Embryonic facial prominence (tissue), 1 donor: ENCODE measurements at regions not wholly inside any gene's neighbourhood (a gene's known extent, or its start where the extent isn't known, plus 50 kb on each side); places are given as distances from the start of the nearest gene placed in this dataset.

Experiments
- DNase-seq: peaks from one replicate; pipeline ENCODE4 v3.0.0-alpha.2; 2016; ENCODE audit errors: extremely low spot score

GRCh38 chr21:26412885-26413284 lies 160.2 kb downstream of the CYYR1 start:
- DNase-seq: no peak

- no peak for DNase-seq
Observed at GRCh38 chr21:26409735-26410134, 163.4 kb downstream of the CYYR1 start.

- no peak for DNase-seq
Observed at GRCh38 chr21:26408511-26408910, 164.6 kb downstream of the CYYR1 start.

DNA sequence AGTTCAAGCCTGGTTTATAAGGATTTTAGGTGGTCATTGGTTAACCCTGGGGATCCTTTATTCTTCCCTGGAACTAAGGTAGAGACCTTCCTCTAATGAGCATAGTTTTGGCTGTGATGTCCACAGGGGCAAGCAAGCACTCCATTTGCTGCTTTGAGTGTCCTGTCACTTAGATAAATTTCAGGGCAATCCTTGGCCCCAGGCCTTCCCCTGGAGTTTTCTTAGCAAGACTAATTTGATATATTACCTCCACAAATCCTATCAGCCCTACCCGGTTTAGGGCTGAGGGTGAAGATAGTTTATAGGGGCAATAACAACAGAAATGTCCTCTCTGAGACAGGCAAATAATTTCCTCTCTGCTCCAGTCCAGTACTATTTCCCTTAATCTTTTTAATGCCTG lies 166.6 kb downstream of the CYYR1 start:
- no peak for DNase-seq

DNA sequence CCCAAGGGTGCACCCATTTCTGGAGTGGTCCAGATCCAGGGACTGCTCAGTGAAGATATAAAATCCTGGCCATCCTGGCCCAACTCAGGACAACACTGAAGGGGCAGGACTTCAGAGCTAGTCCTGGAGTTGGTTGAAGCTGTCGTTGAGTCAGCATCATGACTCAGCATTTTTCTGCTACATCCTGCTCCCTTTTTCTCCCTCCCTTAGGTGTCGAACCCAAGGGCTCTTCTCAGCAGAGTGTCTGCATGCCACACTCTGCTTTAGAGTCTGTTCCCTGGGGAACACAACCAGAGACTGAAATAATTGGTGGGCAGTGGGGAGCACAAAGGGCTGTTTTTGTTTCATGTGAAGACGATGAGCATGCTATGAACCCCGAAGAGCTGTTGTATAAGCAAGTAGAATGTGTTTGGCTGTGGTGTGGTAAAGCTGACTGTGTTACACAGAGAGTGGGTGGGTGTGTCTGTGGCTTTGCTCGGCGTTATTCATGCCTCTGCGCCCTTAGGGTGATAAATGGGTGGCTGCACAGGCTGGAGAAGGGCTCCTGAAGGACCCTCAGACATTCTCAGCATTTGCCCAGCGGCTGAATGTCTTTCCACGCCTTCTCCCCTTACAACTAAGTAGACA lies 167.2 kb downstream of the CYYR1 start:
- no peak for DNase-seq

DNA sequence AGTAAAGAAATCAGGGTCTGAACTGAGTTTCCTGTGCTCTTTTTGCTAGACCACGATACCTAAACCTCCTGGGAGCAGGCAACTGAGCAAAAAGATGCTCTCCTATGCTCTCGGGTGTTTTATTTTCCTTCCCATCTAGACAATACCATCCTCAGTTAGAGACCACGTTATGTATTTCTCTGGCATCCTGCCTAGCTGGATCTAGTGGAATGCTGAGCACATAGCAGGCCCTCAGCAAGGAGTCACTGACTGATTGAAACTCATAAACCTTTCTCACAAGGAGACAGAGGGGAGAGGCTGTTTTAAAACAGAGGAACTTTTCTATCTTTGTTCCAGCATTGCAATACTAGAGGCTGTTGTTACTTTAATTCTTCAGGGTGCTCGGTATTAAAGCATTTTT lies 168.0 kb downstream of the CYYR1 start:
- DNase-seq: no peak

- DNase-seq: no peak
Observed at GRCh38 chr21:26404288-26404687, 168.8 kb downstream of the CYYR1 start.

- no peak for DNase-seq
Observed at GRCh38 chr21:26403321-26403720, 169.8 kb downstream of the CYYR1 start.

GRCh38 chr21:26397545-26397944 lies 175.5 kb downstream of the CYYR1 start:
- DNase-seq: no peak

DNA sequence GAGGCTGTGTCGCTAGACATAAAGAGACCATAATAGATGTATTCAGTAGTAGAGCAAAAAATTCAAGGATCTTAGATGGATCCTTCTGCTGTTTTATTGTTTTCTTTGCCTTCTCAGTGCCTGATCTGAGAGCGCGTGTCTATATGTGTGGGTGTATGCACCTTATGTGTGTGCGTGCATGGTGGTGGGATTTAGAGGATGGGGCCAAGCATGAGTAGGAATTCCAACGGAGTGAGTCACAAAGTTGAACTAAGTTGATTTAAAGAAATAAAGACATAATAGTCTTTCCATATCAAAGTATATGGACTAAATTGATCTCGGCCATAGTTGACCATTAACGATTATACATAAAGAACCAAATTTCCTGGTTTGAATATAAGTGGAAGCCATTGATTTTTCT lies 178.7 kb downstream of the CYYR1 start:
- no peak for DNase-seq

DNA sequence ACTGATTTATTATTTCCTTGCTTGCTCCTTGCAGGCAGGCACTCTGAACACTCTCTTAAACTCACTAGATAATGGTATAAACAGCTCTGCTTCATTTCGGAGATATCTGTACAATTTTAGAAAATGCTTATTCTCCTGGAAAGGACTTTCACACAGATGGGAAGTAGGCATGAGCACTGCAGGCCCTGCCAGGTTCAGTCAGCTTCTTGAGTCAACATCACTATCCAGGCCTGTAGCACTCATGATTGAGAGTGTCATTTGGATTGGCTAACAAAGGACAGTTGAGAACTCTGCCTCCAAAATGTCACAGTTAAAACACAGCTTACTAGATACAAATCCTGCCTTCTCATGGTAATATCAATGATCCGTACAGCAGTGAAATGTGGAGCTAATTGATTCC lies 181.9 kb downstream of the CYYR1 start:
- no peak for DNase-seq

GRCh38 chr21:26389971-26390641 lies 183.0 kb downstream of the CYYR1 start:
- no peak for DNase-seq

- DNase-seq: no peak
Observed at GRCh38 chr21:26388731-26389231, 184.3 kb downstream of the CYYR1 start.

- no peak for DNase-seq
Observed at GRCh38 chr21:26385721-26386120, 187.4 kb downstream of the CYYR1 start.

- DNase-seq: no peak
Observed at GRCh38 chr21:26379561-26379960, 193.5 kb downstream of the CYYR1 start.

GRCh38 chr21:26377111-26377694 lies 195.9 kb downstream of the CYYR1 start:
- no peak for DNase-seq

DNA sequence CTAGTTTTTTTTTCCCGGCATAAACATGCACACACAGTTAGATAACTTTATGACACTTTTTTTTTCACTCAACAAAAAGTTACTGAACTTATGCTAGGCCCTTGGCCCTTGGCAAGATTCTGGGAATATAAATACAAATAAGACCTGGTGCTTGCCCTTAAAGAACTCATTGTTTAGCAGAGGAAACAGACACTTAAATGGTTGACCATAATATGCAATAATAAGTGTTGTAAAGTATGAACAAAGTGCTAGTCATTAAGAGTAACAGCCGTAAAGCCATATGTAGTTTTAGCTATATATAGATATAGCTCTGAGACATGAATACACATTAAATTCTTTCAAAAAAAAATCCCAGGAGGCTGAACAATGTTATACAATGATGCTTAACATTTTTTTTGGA lies 198.3 kb downstream of the CYYR1 start:
- no peak for DNase-seq

DNA sequence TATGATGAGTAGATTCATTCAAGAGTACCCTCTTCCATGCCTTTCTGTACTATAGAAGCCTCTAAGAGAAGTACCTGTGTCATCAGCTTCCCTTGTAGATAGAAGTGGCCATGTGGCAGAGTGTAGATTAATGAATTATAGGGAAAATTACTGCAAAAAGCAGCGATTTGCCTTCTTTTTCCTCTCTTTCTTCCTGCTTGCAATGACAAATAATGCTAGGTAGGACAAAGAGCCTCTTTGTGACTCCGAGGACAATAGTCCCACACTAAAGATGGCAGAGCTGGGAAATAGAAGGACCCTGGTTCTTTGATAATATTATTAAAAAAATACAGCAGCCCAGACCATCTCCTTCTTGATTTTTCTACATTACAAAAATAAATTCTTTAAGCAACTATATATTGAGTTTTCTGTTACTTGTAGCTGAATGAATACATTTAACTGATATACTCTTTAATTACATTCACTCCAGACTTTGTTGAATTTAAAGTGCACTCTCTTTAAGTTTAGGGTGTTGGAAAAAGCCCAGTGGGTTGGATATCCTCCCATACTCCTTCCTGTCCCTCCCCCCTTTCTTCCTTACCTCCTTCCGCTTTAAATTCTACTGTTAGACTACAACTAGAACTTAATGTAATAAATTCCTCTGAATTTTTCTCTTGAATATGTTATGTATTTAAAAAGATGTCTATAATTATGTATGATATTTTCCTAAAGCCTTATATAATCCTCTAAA lies 198.2 kb upstream of the APP start:
- DNase-seq: no peak

DNA sequence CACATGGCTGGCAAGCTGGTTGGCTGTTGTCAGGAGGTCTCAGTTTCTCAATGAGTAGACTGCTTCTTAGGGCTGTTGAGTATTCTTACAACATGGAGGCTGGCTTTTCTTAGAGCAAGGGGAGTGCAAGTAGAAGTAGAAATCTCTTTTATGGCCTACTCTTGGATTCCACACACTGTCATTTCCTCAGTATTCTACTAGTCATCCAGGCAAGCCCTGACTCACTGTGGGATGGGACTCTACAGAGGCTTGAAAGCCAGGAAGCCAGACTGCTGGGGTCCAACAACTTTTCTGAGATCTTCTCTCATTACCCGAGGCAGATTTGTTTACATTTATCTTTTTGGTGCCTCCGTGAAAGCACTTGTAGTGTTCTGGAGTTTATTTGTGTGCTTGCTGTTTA lies 196.2 kb upstream of the APP start:
- no peak for DNase-seq

GRCh38 chr21:26365849-26366248 lies 195.3 kb upstream of the APP start:
- no peak for DNase-seq

GRCh38 chr21:26351661-26352060 lies 181.1 kb upstream of the APP start:
- no peak for DNase-seq

DNA sequence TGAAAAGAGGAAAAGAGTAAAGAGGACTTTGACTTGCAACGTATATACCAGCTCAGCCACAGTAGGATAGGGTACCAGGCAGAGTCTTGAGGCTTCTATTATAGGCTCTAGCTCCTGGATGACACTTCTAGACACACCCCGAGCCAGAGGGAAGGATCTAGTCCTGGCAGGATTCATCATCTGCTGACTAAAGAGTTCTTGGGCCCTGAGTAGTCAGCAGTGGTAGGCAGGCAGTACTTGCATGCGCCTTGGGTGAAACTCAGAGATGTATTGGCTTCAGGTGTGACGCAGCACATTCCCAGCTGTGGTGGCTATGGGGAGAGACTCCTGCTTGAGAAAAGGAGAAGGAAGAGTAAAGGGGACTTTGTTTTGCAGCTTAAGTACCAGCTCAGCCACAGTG lies 162.3 kb upstream of the APP start:
- DNase-seq: no peak
